GM12878 (cell line): ENCODE measurements at regions not wholly inside any gene's neighbourhood (a gene's known extent, or its start where the extent isn't known, plus 50 kb on each side); places are given as distances from the start of the nearest gene placed in this dataset.

Source experiments
- ATAC-seq: fragments of 200-7000 bp; cut with Tn5 transposase; 3 replicates; pipeline ENCODE4 v1.9.1; 2020; ENCODE audit warnings: mild to moderate bottlenecking, moderate library complexity
- BruUV-seq: library from RNA; stranded (reverse); fragments of 400-500 nt; replicated peaks from 2 replicates; lab custom pipeline; 2021; lab: Mats Ljungman, UMichigan
- CTCF ChIA-PET: fragments of 300-600 bp; sonication (Branson Sonifier 250); formaldehyde crosslinking; extraction: SDS; loops from one replicate; lab custom pipeline; 2021; ENCODE audit warnings: inconsistent platforms; lab: Yijun Ruan, JAX
- POLR2A ChIA-PET: fragments of 350-600 bp; formaldehyde crosslinking; extraction: SDS; loops from one replicate; lab custom pipeline; 2021; ENCODE audit warnings: inconsistent platforms; lab: Charles Lee
- RAD21 ChIA-PET: fragments of 300-600 bp; sonication (Branson Sonifier 250); formaldehyde crosslinking; loops from one replicate; lab custom pipeline; 2023; ENCODE audit warnings: antibody characterized with exemption; ENCODE audit not compliant: unreplicated experiment; lab: Charles Lee
- SMC1A ChIA-PET: fragments of 300-600 bp; sonication (Branson Sonifier 250); formaldehyde crosslinking; loops from one replicate; lab custom pipeline; 2023; ENCODE audit not compliant: unreplicated experiment, uncharacterized antibody; lab: Charles Lee
- DNase-seq: peaks from one replicate; pipeline ENCODE4 v3.0.0-alpha.2; 2011; ENCODE audit warnings: low read depth, low spot score
- FAIRE-seq: peaks from 3 replicates; lab custom pipeline; 2011; peaks lifted over from hg19 to GRCh38; lab: Jason Lieb, UNC
- H2AFZ ChIP-seq: 2 replicates; pipeline ENCODE4 v1.6.0; 2011; ENCODE audit warnings: low read depth, low read length, control low read depth; ENCODE audit not compliant: control insufficient read depth
- H3K27ac ChIP-seq: 2 replicates; pipeline ENCODE4 v1.5.1; 2011; ENCODE audit warnings: control low read depth; ENCODE audit not compliant: control insufficient read depth, insufficient read depth
- H3K27me3 ChIP-seq, 2 experiments: replicated peaks in 1 of 2; 2 replicates each; pipeline versions ENCODE4 v1.6.0 to v1.6.1; 2011; ENCODE audit warnings: low read length in 1 of 2; ENCODE audit not compliant: control insufficient read depth in 2 of 2, insufficient read depth in 2 of 2
- H3K36me3 ChIP-seq, 2 experiments: 2 replicates each; pipeline ENCODE4 v1.5.1; 2011; ENCODE audit warnings: low read length in 1 of 2; ENCODE audit not compliant: control insufficient read depth in 2 of 2, insufficient read depth in 2 of 2
- H3K4me1 ChIP-seq: 2 replicates; pipeline ENCODE4 v1.6.1; 2011; ENCODE audit warnings: mild to moderate bottlenecking, low read length, moderate library complexity, mixed read lengths; ENCODE audit not compliant: control insufficient read depth, insufficient read depth
- H3K4me2 ChIP-seq: 2 replicates; pipeline ENCODE4 v1.6.0; 2011; ENCODE audit warnings: control low read depth; ENCODE audit not compliant: control insufficient read depth, insufficient read depth
- H3K4me3 ChIP-seq: fragments of 200-600 bp; sonication (generic); 2 replicates; pipeline ENCODE4 v1.5.1; 2016
- H3K79me2 ChIP-seq: 2 replicates; pipeline ENCODE4 v1.6.0; 2011; ENCODE audit warnings: low read length; ENCODE audit not compliant: control insufficient read depth, insufficient read depth
- H3K9ac ChIP-seq: 2 replicates; pipeline ENCODE4 v1.8.0; 2011; ENCODE audit warnings: low read length, control low read depth, mixed read lengths; ENCODE audit not compliant: control insufficient read depth, insufficient read depth
- H3K9me3 ChIP-seq: replicated peaks from 3 replicates; pipeline ENCODE4 v1.5.1; 2011; ENCODE audit warnings: mild to moderate bottlenecking, low read length; ENCODE audit not compliant: control insufficient read depth, insufficient read depth
- H4K20me1 ChIP-seq: 2 replicates; pipeline ENCODE4 v1.6.0; 2011; ENCODE audit not compliant: control insufficient read depth, insufficient read depth
- BACH1 ChIP-seq: fragments of 450-650 bp; IDR thresholded peaks from 2 replicates; pipeline ENCODE4 v1.6.1; 2017; ENCODE audit warnings: mild to moderate bottlenecking, borderline replicate concordance
- BRCA1 ChIP-seq: IDR thresholded peaks from 2 replicates; pipeline ENCODE4 v1.6.1; 2011; ENCODE audit warnings: low read depth, low read length, improper control_type of control experiment
- E2F4 ChIP-seq: IDR thresholded peaks from 2 replicates; pipeline ENCODE4 v1.6.1; 2012; ENCODE audit warnings: low read depth, low read length, improper control_type of control experiment
- EGR1 ChIP-seq, 2 experiments: IDR thresholded peaks; 1 replicate in 1 of 2; 2 replicates in 1 of 2; pipeline ENCODE4 v1.6.1; 2011 to 2012; ENCODE audit warnings: low read depth in 2 of 2, low read length in 2 of 2, borderline replicate concordance in 1 of 2, mild to moderate bottlenecking in 1 of 2, moderate library complexity in 1 of 2
- FOXM1 ChIP-seq: IDR thresholded peaks from 2 replicates; pipeline ENCODE4 v1.6.1; 2012; ENCODE audit warnings: low read depth, mild to moderate bottlenecking, inconsistent platforms, low read length, moderate library complexity
- GATAD2B ChIP-seq: fragments of 450-650 bp; conservative IDR thresholded peaks from 2 replicates; pipeline ENCODE4 v1.6.1; 2017; ENCODE audit warnings: low read depth, mild to moderate bottlenecking, moderate library complexity
- MXI1 ChIP-seq: fragments of 150-350 bp; IDR thresholded peaks from 2 replicates; pipeline ENCODE4 v1.6.1; 2011; ENCODE audit warnings: low read depth, mild to moderate bottlenecking, inconsistent platforms, low read length, improper control_type of control experiment
- NKRF ChIP-seq: fragments of 450-650 bp; conservative IDR thresholded peaks from 2 replicates; pipeline ENCODE4 v1.6.1; 2017; ENCODE audit warnings: mild to moderate bottlenecking, moderate library complexity
- SMAD5 ChIP-seq: IDR thresholded peaks from 2 replicates; pipeline ENCODE4 v1.6.1; 2016; ENCODE audit warnings: antibody characterized with exemption, low read depth
- TARDBP ChIP-seq: IDR thresholded peaks from 2 replicates; pipeline ENCODE4 v1.6.1; 2016; ENCODE audit warnings: borderline replicate concordance
- USF2 ChIP-seq: IDR thresholded peaks from 2 replicates; pipeline ENCODE4 v1.6.1; 2011; ENCODE audit warnings: low read depth, low read length, improper control_type of control experiment, borderline replicate concordance
- ZBED1 ChIP-seq: IDR thresholded peaks from 2 replicates; pipeline ENCODE4 v1.6.1; 2016; ENCODE audit warnings: borderline replicate concordance
- ZNF622 ChIP-seq: fragments of 450-650 bp; IDR thresholded peaks from 2 replicates; pipeline ENCODE4 v1.6.1; 2017; ENCODE audit warnings: mild to moderate bottlenecking, inconsistent platforms
- ZSCAN29 ChIP-seq: fragments of 450-650 bp; IDR thresholded peaks from 2 replicates; pipeline ENCODE4 v1.6.1; 2017; ENCODE audit warnings: mild to moderate bottlenecking, moderate library complexity
- WGBS: methylation state at CpG from one replicate; pipeline ENCODE4 v1.1.6; 2016; ENCODE audit warnings: low lambda C conversion rate; ENCODE audit not compliant: insufficient replicate concordance, insufficient coverage; ENCODE audit errors: missing lambda C conversion rate; 5-methylcytosine and 5-hydroxymethylcytosine counted together
- in situ Hi-C: fragments of 300-500 bp; cut with MboI; formaldehyde crosslinking; loops from 9 replicates; pipeline ENCODE4 v1.14.3; 2018; ENCODE audit warnings: mixed read lengths
- intact Hi-C: fragments of 100-400 bp; cut with micrococcal nuclease; formaldehyde crosslinking; loops from one replicate; pipeline ENCODE4 v1.14.2; 2022; ENCODE audit not compliant: unreplicated experiment

DNA sequence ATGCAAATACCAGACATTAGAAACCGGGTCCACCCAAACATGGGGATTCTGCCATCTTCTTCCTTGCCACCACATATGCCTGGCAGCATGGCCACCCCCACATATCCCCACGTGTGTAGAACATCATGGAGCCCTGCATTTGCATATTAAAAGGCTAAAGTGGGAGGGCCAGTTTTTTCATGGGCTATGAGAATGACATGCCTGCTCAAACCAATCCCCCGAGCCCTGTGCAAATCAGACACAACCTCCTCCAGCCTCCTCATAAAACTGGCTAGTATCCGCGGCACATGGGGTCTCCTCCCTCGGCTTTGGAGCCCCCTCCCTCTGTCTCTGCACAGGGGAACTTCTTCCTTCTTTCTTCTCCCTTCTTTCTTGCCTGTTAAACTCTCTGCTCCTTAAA lies 174.9 kb upstream of the WSCD1 start:
- H3K9ac ChIP-seq: no peak overlapping the region
- no peak overlapping the region for H3K4me3 ChIP-seq
- ChIA-PET CTCF (no interaction called here), POLR2A (no interaction called here), SMC1A (no interaction called here), RAD21 (no interaction called here)
- whole genome bisulfite sequencing: 50% methylated on average over 6 of the region's 6 CpGs
- H3K27ac ChIP-seq: no peak overlapping the region
- no peaks in the 10 kb centered on the region for H3K79me2 ChIP-seq
- no peaks in the 10 kb centered on the region; a peak in 1 of 4 replicates for H3K27me3 ChIP-seq
- DNase-seq: no peak
- in situ Hi-C loops (no loop called here), intact Hi-C loops (no loop called here)
- H3K4me2 ChIP-seq: no peak overlapping the region
- no peak overlapping the region for H2AFZ ChIP-seq
- no peaks in the 10 kb centered on the region for H3K4me1 ChIP-seq
- FAIRE-seq: no peak
- no peaks in the 10 kb centered on the region for H3K36me3 ChIP-seq
- no TSS peak for BruUV-seq
- H4K20me1 ChIP-seq: no peaks in the 10 kb centered on the region
- H3K9me3 ChIP-seq: no peaks in the 10 kb centered on the region
- ATAC-seq: no peak
- TF ChIP-seq ZNF622: no peak
- TF ChIP-seq SMAD5: no peak

DNA sequence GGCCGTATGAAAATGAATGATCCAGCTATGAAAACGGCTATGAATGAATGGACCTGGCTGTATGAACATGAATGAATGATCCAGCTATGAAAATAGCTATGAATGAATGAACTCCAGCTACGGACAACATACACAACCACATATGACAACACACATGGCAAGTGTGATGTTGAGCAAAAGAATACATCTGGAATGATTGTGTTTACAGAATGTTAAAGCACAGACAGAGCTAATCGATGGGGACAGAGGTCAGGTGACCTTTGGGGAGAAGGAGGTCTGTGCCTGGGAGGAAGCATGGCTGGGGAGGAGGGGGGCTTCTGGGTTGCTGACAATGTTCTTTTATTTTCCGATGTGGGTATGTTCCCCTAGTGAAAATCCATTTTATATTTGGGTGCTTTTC lies 174.0 kb upstream of the WSCD1 start:
- ChIA-PET CTCF (no interaction called here), RAD21 (no interaction called here), POLR2A (no interaction called here), SMC1A (no interaction called here)
- no TSS peak for BruUV-seq
- H3K27ac ChIP-seq: no peak overlapping the region
- DNase-seq: no peak
- H3K4me1 ChIP-seq: no peaks in the 10 kb centered on the region
- no peak overlapping the region for H2AFZ ChIP-seq
- 33% methylated on average over 5 of the region's 5 CpGs for WGBS
- no peak for FAIRE-seq
- no peaks in the 10 kb centered on the region for H3K79me2 ChIP-seq
- no peak overlapping the region for H3K4me3 ChIP-seq
- TF ChIP-seq BACH1 (no peak), EGR1 (IDR thresholded peaks at IDR 0.05; ENCODE audit: borderline replicate concordance in 1 of 2, low read depth in 2 of 2, low read length in 2 of 2) (no peak), ZBED1 (no peak), E2F4 (no peak), USF2 (no peak), NKRF (no peak), MXI1 (no peak), TARDBP (no peak), FOXM1 (no peak), ZSCAN29 (no peak), GATAD2B (no peak), BRCA1 (no peak)
- H3K27me3 ChIP-seq: no peaks in the 10 kb centered on the region; a peak in 1 of 4 replicates
- H3K9me3 ChIP-seq: no peaks in the 10 kb centered on the region
- in situ Hi-C loops: no loop called here
- no peaks in the 10 kb centered on the region for H3K36me3 ChIP-seq
- no peak overlapping the region for H3K9ac ChIP-seq
- no peaks in the 10 kb centered on the region for H4K20me1 ChIP-seq
- no peak for ATAC-seq
- intact Hi-C loops: no loop called here
- no peak overlapping the region for H3K4me2 ChIP-seq
